HG02610 (cell line): ENCODE measurements at regions not wholly inside any gene's neighbourhood (a gene's known extent, or its start where the extent isn't known, plus 50 kb on each side); places are given as distances from the start of the nearest gene placed in this dataset.

ENCODE experiments used
- ATAC-seq: cut with Tn5 transposase; IDR thresholded peaks from one replicate; pipeline ENCODE4 v1.9.1; 2021; ENCODE audit warnings: mild to moderate bottlenecking, moderate library complexity; ENCODE audit not compliant: unreplicated experiment

DNA sequence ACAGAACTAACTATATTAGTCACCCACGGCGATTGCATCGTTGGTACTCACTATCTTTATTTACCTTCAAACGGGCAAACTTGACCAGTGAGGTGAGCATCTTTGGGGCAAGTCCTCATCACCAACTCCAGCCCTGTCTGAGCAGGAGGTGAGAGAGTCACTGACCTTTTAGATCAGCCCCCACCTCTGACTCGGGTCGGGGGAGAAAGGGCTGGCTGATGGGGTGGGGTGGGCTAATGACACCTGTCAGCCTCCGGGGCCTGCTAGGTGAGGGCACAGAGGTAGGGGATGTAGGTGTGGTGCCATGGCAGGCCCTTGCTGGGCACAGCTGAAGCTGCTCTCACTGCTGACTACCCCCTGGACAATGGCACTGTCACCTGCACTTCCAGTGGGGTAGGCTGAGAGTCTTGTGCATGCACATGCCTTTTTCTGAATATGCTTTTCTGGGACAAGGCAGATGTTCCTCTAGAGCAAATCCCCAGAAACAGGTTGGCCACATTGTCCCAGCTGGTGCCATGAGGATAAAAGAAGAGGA lies 359.5 kb upstream of the MKI67 start:
- ATAC-seq: no peak

DNA sequence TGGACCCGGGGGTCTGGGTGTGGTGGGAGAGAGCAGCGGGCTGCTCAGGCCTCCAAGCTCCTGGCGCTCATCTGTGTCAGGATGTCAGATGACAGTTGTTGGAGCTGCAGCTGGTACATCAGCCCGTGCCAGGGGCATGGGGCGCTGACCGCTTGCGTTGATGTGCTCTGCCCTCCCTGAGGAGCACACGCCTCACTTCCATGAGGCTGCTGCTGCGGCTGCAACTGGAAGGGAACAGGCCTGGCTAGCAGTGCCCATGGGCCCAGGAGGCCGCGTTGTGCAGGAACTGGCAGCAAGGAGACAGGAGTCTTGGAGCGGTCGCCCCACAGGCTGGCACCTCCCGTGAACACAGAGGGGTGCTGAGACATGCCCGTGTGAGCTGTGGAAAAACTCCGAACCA lies 361.3 kb upstream of the MKI67 start:
- ATAC-seq: no peak

DNA sequence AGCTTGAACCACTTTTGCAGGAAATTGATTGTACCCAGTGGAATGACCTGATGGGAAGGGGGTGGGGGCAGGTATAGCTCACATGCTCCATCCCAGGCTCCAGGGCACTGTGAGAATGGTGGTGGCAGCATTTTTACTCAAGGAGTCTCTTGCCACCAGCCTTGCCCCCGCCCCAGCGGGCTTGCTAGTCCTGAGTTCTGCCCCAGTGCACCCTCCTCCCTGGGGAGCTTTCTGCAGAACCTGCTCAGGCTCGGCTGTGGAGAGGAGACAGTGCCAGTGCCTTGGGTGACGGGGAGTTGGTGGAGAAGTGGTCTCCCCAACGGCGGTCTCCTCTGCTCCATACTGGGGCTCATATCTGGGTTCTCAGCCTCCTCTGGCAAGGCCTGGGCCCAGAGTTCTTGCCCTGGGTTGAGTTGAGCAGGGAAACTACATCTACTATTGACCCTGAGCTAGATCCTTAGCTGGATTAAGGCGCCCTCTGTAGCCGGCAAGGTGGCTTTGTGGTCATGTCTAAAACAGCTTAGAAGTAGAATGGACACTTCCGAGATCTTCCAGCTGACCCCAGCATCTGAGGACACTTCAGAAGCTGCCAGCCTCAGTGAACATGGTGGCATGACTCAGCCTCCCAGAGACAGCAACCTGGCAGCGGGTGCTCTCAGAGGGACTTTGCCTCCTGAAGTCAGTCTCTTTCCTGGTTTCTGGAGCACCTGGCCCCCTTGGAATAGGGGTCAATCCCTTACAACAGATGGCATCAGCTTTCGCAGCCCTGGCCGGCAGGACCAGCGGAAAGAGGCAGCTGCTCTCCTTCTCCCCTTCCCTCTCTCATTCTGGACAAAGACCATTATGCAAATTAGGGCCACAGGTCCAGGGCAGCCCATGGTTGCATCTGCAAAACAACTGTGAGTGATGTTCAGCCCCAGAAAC lies 363.4 kb upstream of the MKI67 start:
- ATAC-seq: no peak

DNA sequence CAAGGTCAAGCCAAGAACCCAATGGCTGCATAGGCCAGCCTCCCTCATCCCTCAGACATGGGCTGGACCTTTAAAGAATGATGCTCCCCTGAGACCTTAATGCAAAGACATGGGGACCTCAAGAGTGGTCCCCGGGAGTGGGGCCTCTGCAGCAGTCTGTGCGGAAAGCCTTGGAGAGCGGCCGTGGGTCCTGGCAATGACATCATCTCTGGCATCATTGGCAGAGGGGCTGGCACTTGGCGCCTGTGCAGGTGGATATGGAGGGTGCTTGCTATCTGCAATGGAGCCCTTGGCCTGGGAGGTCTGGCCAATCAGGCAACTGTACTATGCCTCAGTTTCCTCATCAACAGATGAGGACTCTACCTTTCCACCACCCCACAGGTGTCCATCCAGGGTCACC lies 365.5 kb upstream of the MKI67 start:
- no peak for ATAC-seq

DNA sequence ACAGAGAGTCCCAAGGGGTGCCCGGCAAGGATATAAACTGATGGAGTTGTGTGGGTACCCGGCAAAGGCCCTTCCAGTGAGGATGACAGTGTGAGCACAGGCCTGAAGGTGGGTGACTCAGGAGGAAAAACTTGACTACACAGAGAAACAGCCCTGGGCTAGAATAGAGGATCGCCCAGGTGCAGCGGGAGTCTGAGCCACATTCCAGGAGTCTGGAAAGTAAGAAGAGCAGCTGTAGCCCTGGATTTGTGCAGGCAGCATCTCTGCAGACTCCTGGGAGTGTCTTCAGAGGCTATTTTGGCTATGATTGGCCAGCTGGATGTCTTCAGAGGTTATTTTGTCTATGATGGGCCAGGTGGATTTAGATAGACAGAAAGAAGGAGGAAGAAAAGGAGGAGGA lies 367.6 kb upstream of the MKI67 start:
- no peak for ATAC-seq

DNA sequence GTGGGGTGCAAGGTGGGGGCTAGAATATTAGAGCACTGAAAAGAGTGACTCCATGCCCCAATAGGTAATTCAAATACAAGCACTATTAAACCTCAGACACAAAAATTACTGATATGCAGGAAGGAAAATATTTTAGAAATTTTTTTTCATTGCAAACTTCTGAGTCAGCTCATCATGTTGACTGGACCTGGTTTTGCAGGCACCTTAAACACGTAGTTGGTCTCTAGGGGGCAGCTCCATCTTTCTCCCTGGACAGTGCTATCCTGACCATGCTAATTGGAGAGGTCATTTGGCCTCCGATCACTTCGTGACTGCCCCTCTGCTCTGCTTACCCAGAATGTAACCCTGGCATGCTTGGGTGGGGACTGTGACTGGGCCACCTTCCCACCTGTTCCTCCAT lies 368.4 kb upstream of the MKI67 start:
- ATAC-seq: no peak

DNA sequence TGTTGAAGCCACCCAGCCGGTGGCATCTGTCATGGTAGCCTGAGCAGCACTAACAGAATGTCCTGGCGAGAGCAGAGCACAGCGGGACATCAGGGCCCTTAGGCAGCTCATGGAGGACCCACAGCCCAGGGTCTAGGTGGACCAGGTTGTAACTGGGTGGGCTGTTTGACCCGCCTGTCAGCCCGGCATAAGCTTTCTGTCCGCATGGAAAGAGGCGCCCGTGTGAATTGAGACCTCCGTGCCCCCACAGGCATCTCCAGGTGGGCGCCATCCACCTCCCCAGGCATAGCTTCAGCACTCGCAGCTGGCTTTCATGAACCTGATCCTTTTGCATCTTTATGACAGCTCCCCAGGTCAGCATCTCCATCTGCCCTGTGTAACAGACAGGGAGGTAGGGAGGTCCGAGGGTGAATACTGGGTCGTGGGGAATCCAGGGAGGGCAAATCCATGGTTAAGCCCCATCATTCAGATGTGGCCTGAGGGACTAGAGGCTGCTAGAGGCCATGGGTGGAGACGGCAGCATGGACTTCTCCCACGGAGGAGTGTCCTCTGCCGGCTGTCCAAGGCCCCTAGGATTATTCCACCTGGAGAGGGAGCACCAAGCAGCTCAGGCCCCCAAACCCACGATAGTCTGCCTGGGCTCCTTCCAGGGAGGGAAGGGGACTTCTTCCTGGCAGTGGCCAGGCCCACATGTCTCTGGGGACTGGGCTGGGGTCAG lies 371.6 kb upstream of the MKI67 start:
- no peak for ATAC-seq

DNA sequence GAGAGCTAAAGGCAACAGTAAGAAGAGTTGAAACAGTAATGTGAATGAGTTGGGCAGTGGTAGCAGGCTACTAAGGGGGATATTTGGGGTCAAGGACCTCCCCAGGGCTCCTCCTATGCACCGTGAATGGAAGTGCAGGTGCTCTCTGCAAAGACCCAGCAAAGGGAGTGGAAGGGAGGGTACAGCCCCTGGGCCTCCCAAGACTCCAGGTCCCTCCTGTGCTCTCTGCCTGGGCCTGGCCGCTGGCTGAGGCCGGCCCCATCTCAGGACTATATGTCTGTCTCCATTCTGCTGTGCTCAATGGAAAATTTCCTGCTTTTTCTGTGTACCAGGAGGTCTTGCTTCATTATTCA lies 372.1 kb upstream of the MKI67 start:
- no peak for ATAC-seq

DNA sequence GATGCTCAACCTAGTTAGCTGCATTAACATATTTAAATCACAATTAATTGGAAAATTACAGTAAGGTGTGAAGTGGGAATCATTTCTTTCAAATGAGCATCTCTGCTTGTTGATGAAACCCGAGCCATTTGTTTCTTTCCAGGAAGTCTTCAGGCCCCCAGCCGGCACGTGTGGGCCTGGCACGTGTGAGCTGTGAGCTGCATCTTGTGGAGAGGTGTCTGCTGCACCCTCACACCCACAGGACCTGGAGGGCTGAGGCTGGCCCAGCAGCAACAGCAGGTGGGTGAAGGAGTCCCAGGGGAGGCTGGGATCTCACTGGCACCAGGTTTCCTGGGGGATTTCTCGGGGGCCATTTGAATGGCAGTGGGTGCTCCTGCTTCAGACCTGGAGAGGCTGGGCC lies 372.5 kb upstream of the MKI67 start:
- ATAC-seq: no peak

DNA sequence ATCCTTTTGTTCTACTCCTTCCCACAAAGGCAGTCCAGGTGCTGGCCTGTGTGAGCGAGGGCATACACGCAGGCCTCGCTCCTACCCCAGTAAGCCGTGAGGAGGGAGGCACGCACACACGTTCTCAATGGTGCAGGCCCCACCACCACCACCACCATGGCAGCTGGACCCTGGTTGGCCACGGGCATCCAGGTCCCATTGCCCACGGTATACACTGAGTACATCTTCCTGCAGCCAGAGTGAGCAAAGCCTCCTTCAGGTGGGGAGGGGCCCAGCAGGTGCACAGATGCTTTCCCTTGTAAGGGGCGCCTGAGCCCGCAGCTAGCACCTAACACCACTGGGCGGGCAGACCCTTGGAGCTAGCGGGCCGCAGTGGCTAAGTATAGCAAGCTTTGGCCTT lies 373.3 kb upstream of the MKI67 start:
- no peak for ATAC-seq

DNA sequence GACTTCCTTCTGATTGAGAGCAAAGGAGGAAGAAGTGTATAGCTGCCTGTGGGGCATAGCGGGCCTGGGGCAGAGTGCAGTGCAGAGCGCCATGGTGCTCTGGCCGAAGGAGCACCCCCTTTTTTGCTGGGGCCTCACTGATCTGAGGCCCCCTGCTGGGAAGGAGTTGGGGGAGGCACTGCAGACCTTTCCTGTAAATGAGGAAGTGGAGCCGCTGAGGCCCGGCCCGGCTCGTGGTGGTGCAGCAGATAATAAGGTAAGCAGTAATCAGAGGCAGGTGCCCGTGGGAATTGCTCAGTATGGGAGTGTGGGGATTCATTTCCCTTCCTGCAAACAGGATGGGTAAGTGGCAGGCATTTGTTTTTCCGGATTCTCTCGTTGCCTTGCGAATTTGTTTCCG lies 373.7 kb upstream of the MKI67 start:
- ATAC-seq: no peak

DNA sequence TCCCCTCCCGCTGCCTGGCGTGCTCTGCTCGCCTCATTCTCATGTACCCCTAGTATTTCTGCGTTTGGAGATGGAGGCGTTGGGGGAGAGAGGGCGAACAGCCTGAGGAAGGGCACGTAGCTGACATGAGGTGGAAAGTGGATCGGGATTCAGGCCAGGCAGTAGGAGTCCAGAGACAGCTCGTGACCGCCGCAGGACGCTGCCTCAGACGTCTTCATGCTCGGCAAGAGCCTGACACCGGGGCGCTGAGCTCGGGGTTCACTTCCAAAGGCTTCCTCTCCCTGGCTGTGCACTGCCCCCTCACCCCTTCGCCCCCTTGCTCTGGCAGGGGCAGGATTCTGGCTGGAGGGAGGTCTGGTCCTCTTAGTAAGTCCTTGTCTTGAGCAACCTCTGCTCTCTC lies 374.4 kb upstream of the MKI67 start:
- ATAC-seq: no peak

DNA sequence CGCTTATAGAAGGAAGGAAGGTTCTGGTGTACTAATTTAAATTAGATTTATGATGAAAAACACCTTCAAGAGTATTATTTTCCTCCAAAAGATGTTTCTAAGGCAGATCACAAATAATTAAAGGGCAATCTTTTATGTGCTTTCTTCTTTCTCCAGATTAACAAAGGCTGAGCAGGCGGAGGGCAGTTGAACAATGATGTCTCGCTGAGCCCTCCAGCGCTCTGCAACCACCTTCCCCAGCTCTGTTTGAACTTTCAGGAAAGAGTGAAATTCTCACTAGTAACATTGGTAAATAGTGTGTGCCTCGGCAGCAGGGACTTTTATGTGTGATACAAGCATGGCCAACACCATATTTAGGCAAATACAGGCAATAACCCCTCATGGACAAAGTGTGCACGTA lies 379.1 kb upstream of the MKI67 start:
- ATAC-seq: no peak

DNA sequence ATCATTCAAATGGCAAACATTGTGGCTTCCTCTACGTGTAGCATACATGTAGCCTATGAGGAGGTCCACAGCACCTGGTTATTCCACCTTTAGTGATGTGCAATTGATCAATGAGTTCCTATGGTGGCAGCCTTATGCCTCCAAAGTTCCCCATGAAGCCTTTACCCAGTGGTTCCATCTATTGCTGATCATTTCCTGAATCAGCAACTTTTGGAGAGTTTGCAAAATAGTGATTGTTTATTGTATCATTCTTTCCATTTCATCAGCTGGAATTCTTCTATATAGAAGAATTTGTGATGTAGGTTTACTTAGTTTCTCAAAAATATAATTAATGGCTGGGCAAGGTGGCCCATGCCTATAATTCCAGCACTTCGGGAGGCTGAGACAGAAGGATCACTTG lies 380.2 kb upstream of the MKI67 start:
- no peak for ATAC-seq

DNA sequence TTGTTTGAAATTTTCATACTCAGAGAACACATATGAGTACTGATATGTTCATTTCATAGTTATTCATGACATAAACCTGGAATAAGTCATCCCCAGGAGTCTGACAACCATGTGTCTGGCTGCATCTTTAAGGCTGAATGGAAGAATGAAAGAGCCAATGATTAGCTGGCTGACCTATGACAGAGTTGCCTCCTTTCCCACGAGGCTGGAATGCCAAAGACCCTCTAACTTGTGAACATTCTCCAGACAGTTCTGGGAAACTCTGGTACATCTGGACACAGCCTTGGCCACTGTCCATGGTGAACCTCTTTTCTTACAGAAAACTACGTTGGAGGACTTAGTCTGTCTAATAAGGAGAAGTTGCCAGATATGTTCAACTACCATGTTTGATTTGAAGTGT lies 380.8 kb upstream of the MKI67 start:
- ATAC-seq: no peak

DNA sequence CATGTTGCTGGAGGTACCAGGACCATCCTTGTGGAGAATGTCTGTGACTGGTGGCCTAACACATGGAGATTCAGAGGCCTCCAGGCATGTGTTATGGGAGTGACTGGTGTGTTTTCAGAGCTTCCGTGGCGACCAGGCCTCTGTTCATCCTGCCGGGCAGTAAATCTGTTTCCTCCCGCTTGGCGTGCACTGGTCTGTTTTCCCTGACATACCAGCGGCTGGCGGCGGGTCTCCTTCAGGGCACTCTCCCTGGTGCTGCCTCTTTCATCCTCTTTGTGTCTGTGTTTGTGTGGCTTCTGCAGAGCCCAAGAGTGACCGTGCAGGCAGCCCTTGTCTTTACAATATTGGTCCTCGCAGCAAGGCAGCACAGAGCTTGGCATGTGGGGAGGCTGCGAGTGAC lies 385.1 kb upstream of the MKI67 start:
- no peak for ATAC-seq

DNA sequence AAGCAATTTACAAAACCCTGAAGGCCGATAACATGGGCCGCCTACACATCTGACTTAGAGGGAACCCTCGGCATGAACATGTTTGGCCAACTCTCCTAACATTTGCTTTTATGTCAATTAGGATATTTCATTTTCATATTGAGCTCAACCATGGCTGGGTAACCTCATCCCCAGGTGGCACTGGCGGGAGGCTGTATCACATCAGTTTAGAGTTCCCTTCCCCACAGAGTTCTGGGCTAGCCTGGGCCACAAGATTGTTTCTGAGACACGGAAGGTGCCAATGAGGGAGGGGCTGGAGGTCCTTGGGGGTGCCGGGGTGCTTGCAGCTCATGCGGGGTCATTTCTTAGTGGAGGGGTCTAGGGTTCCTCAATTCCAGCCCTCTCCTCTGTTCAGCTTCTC lies 386.5 kb upstream of the MKI67 start:
- ATAC-seq: no peak

DNA sequence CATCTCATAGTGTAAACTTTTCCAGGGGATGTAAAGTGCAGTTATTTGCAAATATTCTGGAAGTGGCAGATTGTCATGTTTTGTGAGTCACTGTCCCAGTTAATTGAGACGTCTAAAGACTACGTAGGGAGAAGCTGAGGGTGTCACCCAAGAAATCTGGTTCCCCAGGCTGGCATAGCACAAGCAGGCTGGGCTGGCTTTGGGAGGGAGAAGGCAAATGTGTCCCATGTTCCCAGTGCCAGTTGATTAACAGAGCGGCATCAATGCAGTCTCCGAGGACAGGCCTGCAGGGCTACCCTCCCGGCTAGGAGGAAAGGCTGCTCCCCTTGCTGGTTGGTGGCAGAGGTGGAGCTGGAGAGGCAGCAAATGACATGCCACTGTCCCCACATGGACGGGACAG lies 388.3 kb upstream of the MKI67 start:
- ATAC-seq: no peak

DNA sequence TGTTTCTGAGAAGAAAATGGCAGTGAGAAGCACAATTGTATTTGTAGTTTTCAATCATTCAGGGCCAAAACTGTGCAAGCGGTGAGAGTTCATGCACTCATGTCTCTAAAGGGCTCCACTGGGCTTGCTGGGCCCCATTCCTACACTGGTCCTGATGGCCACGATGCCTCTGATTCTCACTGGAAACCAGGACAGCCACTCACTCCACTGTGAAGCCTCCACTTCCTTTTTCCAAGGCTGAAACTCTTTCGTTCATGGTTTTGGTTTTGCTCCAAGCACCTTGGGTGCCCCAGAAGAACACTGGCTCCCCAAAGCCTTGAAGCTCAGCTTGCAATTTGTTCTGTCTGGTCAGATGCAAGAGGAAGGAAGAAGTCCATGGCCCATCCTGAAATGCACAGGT lies 390.0 kb upstream of the MKI67 start:
- ATAC-seq: no peak

DNA sequence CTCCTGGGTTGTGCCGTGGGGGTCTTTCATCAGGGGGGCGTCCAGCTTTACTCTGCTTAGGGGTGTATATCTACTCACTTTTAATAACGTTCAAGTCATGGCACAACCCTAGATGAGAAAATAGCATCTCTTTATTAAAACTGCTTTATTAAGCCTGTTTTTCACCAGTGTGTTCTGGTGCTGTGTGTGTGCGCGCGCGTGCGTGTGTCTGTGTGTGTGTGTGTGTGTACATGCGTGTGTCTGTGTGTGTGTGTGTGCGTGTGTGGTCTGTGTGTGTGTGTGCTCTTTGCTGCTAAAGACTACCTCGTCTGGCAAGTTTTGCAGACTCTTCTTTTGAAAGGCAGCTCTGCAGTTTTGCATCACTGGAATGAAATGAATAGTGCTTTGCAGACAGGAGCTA lies 390.9 kb upstream of the MKI67 start:
- ATAC-seq: no peak

DNA sequence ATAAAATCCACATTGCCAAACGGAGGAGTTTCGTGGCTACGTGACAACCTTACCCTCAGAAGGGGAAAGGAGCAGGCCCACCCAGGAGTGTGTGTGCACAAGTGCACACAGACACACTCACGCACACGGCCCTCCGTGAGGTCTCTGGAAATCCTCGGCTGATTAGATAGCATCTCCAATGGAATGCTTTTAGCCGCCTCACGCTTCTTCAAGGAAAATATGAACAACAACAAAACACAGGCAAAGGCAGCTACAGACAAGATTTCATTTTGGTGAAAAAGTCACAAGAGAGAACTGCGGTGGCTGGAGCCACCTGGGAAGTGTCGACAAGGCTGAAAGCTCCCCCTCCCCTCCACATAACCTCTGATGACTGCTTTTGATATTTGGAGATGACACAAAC lies 391.8 kb upstream of the MKI67 start:
- no peak for ATAC-seq

DNA sequence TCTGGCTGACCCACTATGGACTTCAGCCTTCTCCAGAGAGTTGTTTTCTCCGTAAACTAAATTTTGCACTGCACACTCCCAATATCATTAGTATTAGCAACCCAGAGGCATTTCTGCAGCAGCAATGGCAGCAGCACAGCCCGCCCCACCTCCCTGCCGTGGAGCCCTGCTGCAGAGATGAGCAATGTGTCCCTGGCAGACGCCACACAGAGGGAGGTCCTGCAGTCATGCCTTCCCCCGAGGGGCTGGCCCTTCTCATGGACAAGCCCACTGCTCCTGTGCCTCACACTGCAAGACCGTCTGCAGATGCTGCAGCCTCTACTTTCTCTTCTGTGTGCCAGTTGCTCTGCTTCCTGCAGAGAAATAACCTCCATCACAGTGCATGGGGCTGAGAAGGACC lies 393.4 kb upstream of the MKI67 start:
- ATAC-seq: no peak
